AG04449 (cell line): ENCODE measurements at regions not wholly inside any gene's neighbourhood (a gene's known extent, or its start where the extent isn't known, plus 50 kb on each side); places are given as distances from the start of the nearest gene placed in this dataset.

Experiments
- CTCF ChIA-PET: fragments of 350-600 bp; formaldehyde crosslinking; extraction: SDS; loops from one replicate; lab custom pipeline; 2021; ENCODE audit warnings: antibody characterized with exemption; lab: Yijun Ruan, JAX
- POLR2A ChIA-PET: fragments of 400-600, 350-600 bp; formaldehyde crosslinking; extraction: SDS; loops from one replicate; lab custom pipeline; 2020; ENCODE audit warnings: antibody characterized with exemption, inconsistent platforms; lab: Yijun Ruan, JAX
- DNase-seq: peaks from one replicate; pipeline ENCODE4 v3.0.0-alpha.2; 2010; ENCODE audit warnings: low read depth, low spot score
- H3K4me3 ChIP-seq: 2 replicates; pipeline ENCODE4 v1.5.1; 2011; ENCODE audit warnings: low read depth, mild to moderate bottlenecking, control low read depth, low read length
- TF ChIP-seq, protein P1 (sequence below): IDR thresholded peaks from one replicate; pipeline ENCODE4 v1.5.1; 2011; ENCODE audit warnings: mild to moderate bottlenecking, moderate library complexity, low read length, control low read depth, inconsistent platforms; ENCODE audit not compliant: insufficient read depth; ENCODE audit errors: missing control alignments

DNA sequence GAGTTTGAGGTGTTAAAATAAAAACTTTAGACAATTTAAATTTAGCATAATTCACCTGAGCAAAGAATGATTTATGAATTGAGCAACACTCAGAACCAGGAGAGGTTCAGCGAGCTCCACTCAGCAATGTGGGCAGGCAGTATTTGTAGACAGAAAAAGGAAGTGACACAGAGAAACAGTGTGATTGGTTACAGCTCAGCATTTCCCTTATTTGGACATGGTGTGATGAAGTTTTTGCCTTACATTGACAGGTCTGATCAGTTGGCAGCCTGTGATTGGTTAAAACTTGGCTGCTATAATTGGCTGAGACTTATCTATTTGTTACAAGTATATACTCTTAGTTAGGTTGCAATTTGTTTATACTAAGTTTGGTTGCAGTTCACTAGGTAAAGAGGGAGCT lies 621.2 kb upstream of the PRMT6 start:
- TF ChIP-seq, protein P1, sequence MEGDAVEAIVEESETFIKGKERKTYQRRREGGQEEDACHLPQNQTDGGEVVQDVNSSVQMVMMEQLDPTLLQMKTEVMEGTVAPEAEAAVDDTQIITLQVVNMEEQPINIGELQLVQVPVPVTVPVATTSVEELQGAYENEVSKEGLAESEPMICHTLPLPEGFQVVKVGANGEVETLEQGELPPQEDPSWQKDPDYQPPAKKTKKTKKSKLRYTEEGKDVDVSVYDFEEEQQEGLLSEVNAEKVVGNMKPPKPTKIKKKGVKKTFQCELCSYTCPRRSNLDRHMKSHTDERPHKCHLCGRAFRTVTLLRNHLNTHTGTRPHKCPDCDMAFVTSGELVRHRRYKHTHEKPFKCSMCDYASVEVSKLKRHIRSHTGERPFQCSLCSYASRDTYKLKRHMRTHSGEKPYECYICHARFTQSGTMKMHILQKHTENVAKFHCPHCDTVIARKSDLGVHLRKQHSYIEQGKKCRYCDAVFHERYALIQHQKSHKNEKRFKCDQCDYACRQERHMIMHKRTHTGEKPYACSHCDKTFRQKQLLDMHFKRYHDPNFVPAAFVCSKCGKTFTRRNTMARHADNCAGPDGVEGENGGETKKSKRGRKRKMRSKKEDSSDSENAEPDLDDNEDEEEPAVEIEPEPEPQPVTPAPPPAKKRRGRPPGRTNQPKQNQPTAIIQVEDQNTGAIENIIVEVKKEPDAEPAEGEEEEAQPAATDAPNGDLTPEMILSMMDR: no peak
- H3K4me3 ChIP-seq: no peak overlapping the region
- no peak for DNase-seq
- CTCF ChIA-PET: no interaction called here
- POLR2A ChIA-PET: no interaction called here

DNA sequence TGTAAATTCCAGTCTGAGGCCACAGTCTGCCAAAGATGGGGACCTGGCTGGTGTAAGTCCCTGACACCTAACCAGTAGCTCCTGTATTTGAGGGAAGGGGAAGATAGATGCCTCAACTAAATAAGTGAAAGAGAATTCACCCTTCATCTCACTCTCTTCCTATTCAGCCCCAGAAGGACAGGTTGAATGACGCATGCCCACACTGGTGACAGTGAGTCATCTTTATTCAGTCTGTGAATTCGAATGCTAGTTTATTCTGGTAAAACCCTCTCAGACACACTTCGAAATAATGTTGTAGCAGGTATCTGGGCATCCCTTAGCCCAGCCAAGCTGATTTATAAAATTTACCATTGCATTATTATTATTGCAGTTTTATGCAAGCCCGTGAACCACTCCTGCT lies 617.0 kb upstream of the PRMT6 start:
- TF ChIP-seq, protein P1: no peak
- no peak overlapping the region for H3K4me3 ChIP-seq
- ChIA-PET CTCF (no interaction called here), POLR2A (no interaction called here)
- DNase-seq: no peak

DNA sequence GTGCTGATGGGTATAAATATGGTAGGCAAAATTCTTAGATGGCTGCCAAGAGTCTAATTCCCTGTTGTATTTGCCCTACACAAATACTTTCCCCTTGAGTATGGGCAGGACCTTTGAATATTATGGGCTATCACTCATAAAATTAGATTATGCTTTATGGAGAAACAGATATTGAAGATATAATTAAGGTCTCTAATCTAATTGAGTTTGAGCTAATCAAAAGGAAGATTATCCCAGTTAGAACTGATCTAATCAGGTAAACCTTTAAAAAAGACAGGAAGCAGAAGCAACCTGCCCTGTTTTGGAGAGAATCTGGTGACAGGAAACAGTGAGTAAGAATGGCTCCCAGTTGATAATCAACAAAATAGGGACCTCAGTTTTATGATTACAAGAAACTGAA lies 609.0 kb upstream of the PRMT6 start:
- DNase-seq: no peak
- no peak overlapping the region for H3K4me3 ChIP-seq
- TF ChIP-seq, protein P1: no peak
- ChIA-PET POLR2A (no interaction called here), CTCF (no interaction called here)

DNA sequence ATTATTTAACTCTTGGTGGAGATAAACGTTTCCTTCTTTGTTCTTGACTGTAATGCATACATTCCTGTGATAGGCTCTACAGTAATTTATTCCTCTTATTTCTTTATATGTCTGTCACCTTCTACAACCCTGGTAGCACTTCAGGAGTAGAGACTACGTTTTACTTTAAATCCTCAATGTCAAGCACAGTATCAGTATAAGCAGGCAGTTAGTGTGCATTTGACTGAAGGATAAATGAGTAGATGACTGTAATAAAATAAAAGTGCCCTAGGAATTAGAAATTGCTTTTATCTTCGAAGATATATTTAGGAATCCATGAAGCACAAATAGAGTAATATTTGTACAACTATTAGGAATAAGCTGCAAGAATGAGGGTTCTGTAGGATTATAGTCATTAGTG lies 599.6 kb upstream of the PRMT6 start:
- DNase-seq: no peak
- no peak overlapping the region for H3K4me3 ChIP-seq
- CTCF ChIA-PET: no interaction called here
- POLR2A ChIA-PET: no interaction called here
- TF ChIP-seq, protein P1: no peak

DNA sequence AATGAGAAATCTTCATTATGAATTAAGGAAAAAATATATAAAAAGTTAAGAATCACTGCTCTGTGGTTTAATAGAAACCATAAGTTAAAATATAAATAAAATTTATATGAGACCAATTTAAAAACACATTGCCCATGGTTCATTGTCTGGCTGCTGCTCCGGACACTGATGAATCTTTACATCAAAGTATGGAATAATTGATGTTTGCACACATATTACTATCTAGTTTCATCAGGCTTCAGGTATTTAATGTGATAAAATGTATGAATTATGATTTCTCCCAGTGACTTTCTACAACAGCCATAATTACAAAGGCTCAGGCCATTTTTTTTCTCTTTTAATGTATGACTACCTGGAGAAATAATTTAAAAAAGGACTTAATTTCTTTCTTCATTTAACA lies 599.1 kb upstream of the PRMT6 start:
- no peak overlapping the region for H3K4me3 ChIP-seq
- TF ChIP-seq, protein P1: no peak
- CTCF ChIA-PET: no interaction called here
- POLR2A ChIA-PET: no interaction called here
- DNase-seq: no peak

DNA sequence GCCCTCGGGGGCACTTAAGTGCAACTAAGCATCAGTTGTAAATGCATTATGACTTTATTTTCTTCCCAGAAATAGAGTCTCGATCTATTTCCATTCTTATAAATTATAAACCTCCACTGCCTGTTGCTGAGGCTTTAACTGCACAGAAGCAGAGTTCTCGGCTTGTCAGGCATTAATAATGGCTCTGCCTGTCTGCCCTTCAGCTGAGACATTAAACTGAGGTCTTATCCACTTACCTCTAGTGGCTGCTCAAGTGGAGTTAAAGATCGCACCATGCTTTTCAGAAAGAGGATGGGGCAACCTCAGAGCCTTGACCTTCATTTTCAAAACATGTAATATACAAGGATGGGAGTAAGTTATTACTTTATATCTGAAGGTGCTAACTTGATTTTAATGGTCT lies 597.6 kb upstream of the PRMT6 start:
- CTCF ChIA-PET: no interaction called here
- no peak for DNase-seq
- H3K4me3 ChIP-seq: no peak overlapping the region
- POLR2A ChIA-PET: no interaction called here
- TF ChIP-seq, protein P1: no peak
